Thyroid gland (tissue), 4 donors: ENCODE measurements at regions not wholly inside any gene's neighbourhood (a gene's known extent, or its start where the extent isn't known, plus 50 kb on each side); places are given as distances from the start of the nearest gene placed in this dataset.
"Not testable (repeated sequence)": the region's sequence is repeated elsewhere in the genome, so short reads cannot be mapped to it uniquely, and the experiment has no call there.

Experiments
- DNase-seq, 2 donors: peaks; one replicate each; pipeline ENCODE4 v3.0.0-alpha.2; 2019
- H3K27ac ChIP-seq, 3 donors: fragments of 200-600 bp; sonication (generic); 1 replicate in 2 of 3; 2 replicates in 1 of 3; pipeline ENCODE4 v1.5.1; 2016 to 2019; ENCODE audit warnings: mild to moderate bottlenecking in 1 of 3, moderate library complexity in 1 of 3
- H3K27me3 ChIP-seq: fragments of 200-600 bp; sonication (generic); one replicate; pipeline ENCODE4 v1.5.1; 2019
- H3K36me3 ChIP-seq, 2 donors: fragments of 200-600 bp; sonication (generic); one replicate each; pipeline ENCODE4 v1.5.1; 2016 to 2019
- H3K4me1 ChIP-seq, 2 donors: fragments of 200-600 bp; sonication (generic); one replicate each; pipeline ENCODE4 v1.5.1; 2017 to 2019
- H3K4me3 ChIP-seq, 3 donors: fragments of 200-600 bp; sonication (generic); replicated peaks in 1 of 3; 1 replicate in 2 of 3; 2 replicates in 1 of 3; pipeline ENCODE4 v1.5.1; 2016; ENCODE audit warnings: mild to moderate bottlenecking in 1 of 3
- H3K9me3 ChIP-seq: fragments of 200-600 bp; sonication (generic); one replicate; pipeline ENCODE4 v1.5.1; 2017
- CTCF ChIP-seq, 6 experiments: fragments of 200-600 bp in 3 of 6; fragments of 450-650 bp in 3 of 6; sonication (generic) in 3 of 6; IDR thresholded peaks; one replicate each; pipeline ENCODE4 v1.5.1; 2016 to 2019; ENCODE audit warnings: antibody characterized with exemption in 6 of 6, mild to moderate bottlenecking in 2 of 6, inconsistent platforms in 1 of 6, moderate library complexity in 1 of 6
- POLR2A ChIP-seq, 2 donors: fragments of 450-650 bp; IDR thresholded peaks; one replicate each; pipeline ENCODE4 v1.6.1; 2017; ENCODE audit warnings: antibody characterized with exemption in 2 of 2, mild to moderate bottlenecking in 2 of 2, moderate library complexity in 1 of 2
- WGBS, 2 donors: methylation state at CpG; one replicate each; pipeline ENCODE4 v1.1.5; 2017; 5-methylcytosine and 5-hydroxymethylcytosine counted together
- intact Hi-C: fragments of 100-400 bp; cut with DNase I; formaldehyde crosslinking; loops from one replicate; pipeline ENCODE4 v1.15.1; 2023

GRCh38 chr4:137733174-137734141 lies 201.2 kb upstream of the PCDH18 start:
- H3K27ac ChIP-seq, H3K4me1 ChIP-seq, H3K9me3 ChIP-seq, H3K27me3 ChIP-seq, H3K36me3 ChIP-seq, H3K4me3 ChIP-seq, intact Hi-C loops: not testable (repeated sequence)
- peak; percentile 15 to 32 for DNase-seq
- peak in 4 of 6 experiments; percentile 34 to 53 (median 40) for TF ChIP-seq CTCF (IDR thresholded peaks at IDR 0.05)
- 94 to 95% methylated on average over 13 to 27 of the region's 44 CpGs for WGBS, 2 donors

- no peaks in the 10 kb centered on the region for H3K4me1 ChIP-seq
- TF ChIP-seq CTCF (IDR thresholded peaks at IDR 0.05), result no peak
- no peak overlapping the region for H3K27ac ChIP-seq
- H3K9me3 ChIP-seq, result no peaks in the 10 kb centered on the region
- no peak for DNase-seq
- WGBS, 2 donors, result 90 to 94% methylated on average over 1 of the region's 1 CpG
- no peak overlapping the region for H3K4me3 ChIP-seq
- H3K27me3 ChIP-seq, result no peaks in the 10 kb centered on the region
- no peaks in the 10 kb centered on the region for H3K36me3 ChIP-seq
- intact Hi-C loops, result no loop called here
These were observed 190.6 kb upstream of the PCDH18 start for GRCh38 chr4:137722910-137723309.

- Histone ChIP-seq H3K4me3 (no peak overlapping the region), H3K9me3 (no peaks in the 10 kb centered on the region), H3K27ac (no peak overlapping the region), H3K36me3 (no peaks in the 10 kb centered on the region), H3K27me3 (no peaks in the 10 kb centered on the region), H3K4me1 (no peaks in the 10 kb centered on the region)
- 80 to 86% methylated on average over 2 of the region's 2 CpGs for WGBS, 2 donors
- DNase-seq, result no peak
- intact Hi-C loops, result no loop called here
- TF ChIP-seq POLR2A (IDR thresholded peaks at IDR 0.05) (no peak), CTCF (IDR thresholded peaks at IDR 0.05) (no peak)
These were observed 179.2 kb upstream of the PCDH18 start for GRCh38 chr4:137711502-137711901.

- Histone ChIP-seq H3K27me3 (no peaks in the 10 kb centered on the region), H3K4me1 (peaks cover 10 to 11% of the 10 kb centered on the region in 2 donors), H3K9me3 (no peaks in the 10 kb centered on the region), H3K27ac (no peak overlapping the region), H3K4me3 (no peak overlapping the region), H3K36me3 (no peaks in the 10 kb centered on the region)
- intact Hi-C loops, result no loop called here
- TF ChIP-seq POLR2A (IDR thresholded peaks at IDR 0.05) (no peak), CTCF (IDR thresholded peaks at IDR 0.05) (no peak)
- 86 to 94% methylated on average over 2 of the region's 2 CpGs for WGBS, 2 donors
- no peak for DNase-seq
These were observed 175.3 kb upstream of the PCDH18 start for GRCh38 chr4:137707626-137708025.

- Histone ChIP-seq H3K4me1 (peaks cover 10 to 11% of the 10 kb centered on the region in 2 donors), H3K27ac (no peak overlapping the region), H3K9me3 (no peaks in the 10 kb centered on the region), H3K4me3 (no peak overlapping the region), H3K36me3 (no peaks in the 10 kb centered on the region), H3K27me3 (no peaks in the 10 kb centered on the region)
- intact Hi-C loops, result no loop called here
- no peak for TF ChIP-seq POLR2A (IDR thresholded peaks at IDR 0.05)
- TF ChIP-seq CTCF (IDR thresholded peaks at IDR 0.05), result no peak
- no peak for DNase-seq
These were observed 174.9 kb upstream of the PCDH18 start for GRCh38 chr4:137707102-137707620.
